ENCODE measurements at regions not wholly inside any gene's neighbourhood (a gene's known extent, or its start where the extent isn't known, plus 50 kb on each side); places are given as distances from the start of the nearest gene placed in this dataset.
"Not testable (repeated sequence)": the region's sequence is repeated elsewhere in the genome, so short reads cannot be mapped to it uniquely, and the experiment has no call there.

DNA sequence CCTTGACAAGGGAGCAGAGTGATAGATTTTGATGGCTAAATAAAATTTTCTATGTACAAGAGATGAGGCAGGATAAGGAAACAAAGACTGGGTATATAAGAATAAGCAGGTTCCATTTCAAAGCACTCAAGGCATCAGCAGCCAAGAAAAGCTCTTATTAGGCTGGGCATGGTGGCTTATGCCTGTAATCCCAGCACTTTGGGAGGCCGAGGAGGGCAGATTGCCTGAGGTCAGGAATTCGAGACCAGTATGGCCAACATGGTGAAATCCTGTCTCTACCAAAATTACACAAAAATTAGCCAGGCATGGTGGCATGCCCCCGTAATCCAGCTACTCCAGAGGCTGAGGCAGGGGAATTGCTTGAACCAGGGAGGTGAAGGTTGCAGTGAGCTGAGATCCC is 563.4 kb upstream of the CCDC179 start:
- Histone ChIP-seq H3K36me3 (no peaks in the 10 kb centered on the region), H3K4me3 (no peak overlapping the region), H3K27me3 (no peaks in the 10 kb centered on the region), H3K9me3 (no peaks in the 10 kb centered on the region)
- no peak for DNase-seq

DNA sequence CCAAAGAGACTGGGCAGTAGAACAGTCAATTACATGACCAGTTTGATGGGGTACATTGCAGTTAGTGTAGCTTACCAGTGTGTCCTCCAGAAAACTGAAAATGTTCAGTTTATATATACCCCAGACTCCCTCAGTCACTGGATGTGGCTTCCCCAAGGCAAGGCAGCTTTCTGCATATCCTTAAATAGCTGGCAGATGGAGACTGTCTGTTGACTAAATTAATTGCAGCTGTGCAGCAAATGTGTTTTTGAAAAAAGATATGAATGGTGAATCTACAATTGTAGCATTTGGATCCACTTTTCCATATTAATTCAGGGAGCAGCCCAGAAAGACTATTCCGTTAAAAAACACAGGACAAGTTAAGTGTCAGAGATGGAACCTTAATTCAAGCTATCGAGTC is 565.1 kb upstream of the CCDC179 start:
- Histone ChIP-seq H3K36me3 (no peaks in the 10 kb centered on the region), H3K27me3 (no peaks in the 10 kb centered on the region), H3K9me3 (no peaks in the 10 kb centered on the region), H3K4me3 (no peak overlapping the region)
- no peak for DNase-seq

DNA sequence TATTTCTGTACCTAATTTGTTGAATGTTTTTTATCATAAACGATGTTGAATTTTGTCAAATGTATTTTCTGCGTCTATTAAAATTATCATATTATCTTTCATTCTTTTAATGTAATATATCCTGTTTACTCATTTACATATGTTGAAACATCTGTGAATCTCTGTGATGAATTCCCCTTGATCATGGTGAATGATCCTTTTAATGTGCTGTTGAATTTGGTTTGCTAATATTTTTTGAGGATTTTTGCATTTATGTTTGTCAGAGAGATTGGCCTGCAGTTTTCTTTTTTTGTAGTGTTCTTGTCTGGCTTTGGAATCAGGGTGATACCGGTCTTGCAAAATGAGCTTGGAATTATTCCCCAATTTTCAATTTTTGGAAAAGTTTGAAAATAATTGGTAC is 569.3 kb upstream of the CCDC179 start:
- no peak for DNase-seq
- H3K9me3 ChIP-seq, result no peaks in the 10 kb centered on the region

DNA sequence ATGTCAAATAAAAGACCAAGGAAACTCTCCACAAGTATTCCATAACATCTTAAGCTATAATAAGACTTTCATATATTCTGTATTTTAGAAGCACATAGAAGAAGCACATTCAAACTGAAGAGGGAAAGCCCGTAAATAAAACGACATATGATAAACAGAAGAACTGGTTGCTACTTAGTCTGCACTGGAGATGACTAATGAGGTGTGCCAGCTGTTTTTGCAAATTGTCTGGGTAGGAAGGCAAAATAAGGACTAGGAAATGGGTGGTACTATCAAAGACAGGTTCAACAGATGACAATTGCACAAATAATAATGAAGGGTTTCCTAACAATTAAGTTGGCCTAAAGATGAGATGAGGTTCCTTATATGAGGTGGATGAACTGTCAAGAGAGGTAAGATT is 593.2 kb upstream of the CCDC179 start:
- H3K27me3 ChIP-seq, result no peaks in the 10 kb centered on the region
- H3K4me3 ChIP-seq, result no peak overlapping the region
- DNase-seq, result no peak
- H3K36me3 ChIP-seq, result no peaks in the 10 kb centered on the region
- no peaks in the 10 kb centered on the region for H3K9me3 ChIP-seq

More for the DNA sequence above, 569.3 kb upstream of the CCDC179 start:
- Histone ChIP-seq H3K4me3 (no peak overlapping the region), H3K27me3 (no peaks in the 10 kb centered on the region), H3K36me3 (no peaks in the 10 kb centered on the region)

DNA sequence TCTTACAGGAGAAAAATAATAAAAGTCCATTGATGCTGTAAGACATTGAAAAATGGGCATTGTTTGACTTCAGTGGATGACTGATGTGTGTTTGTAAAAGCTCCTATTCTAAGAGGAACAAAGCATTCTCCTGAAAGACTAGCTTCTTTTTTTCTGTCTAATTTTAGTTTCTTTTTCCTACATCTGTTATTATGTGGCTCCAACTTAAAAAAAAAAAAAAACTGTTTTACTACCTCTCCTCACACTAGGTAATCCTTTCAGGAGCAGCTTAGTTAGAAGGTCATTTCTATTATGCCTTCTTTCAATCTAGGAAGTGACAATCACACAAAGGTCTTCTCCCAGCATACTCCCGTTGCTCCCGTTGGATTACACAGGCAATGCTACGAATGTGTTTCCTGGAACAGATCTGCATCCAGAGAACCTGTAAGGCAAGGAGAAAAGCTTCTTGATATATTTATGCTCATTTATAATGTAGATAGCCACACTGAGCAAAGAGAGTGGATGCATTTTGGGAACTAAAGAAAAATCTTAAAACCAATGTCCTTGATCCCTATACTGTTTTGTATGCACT is 595.1 kb upstream of the CCDC179 start:
- no peak for DNase-seq
- Histone ChIP-seq H3K27me3 (no peaks in the 10 kb centered on the region), H3K36me3 (no peaks in the 10 kb centered on the region), H3K9me3 (no peaks in the 10 kb centered on the region), H3K4me3 (no peak overlapping the region)

DNA sequence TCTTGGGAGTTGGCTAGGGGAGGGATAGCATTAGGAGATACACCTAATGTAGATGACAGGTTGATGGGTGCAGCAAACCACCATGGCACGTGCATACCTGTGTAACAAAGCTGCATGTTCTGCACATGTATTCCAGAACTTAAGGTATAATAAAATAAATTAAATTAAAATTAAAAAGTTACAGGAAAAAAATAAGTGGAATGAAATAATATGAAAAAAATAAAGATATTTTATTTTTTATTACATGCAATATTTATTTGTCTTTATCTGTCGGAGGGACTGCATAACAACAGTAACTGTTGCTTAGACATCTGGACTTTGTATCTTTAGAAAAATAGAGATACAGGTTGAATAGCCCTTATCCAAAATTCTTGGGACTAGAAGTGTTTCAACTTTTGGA is 597.4 kb upstream of the CCDC179 start:
- DNase-seq, result no peak
- no peaks in the 10 kb centered on the region for H3K36me3 ChIP-seq
- H3K27me3 ChIP-seq, result no peaks in the 10 kb centered on the region
- no peak overlapping the region for H3K4me3 ChIP-seq
- no peaks in the 10 kb centered on the region for H3K9me3 ChIP-seq

DNA sequence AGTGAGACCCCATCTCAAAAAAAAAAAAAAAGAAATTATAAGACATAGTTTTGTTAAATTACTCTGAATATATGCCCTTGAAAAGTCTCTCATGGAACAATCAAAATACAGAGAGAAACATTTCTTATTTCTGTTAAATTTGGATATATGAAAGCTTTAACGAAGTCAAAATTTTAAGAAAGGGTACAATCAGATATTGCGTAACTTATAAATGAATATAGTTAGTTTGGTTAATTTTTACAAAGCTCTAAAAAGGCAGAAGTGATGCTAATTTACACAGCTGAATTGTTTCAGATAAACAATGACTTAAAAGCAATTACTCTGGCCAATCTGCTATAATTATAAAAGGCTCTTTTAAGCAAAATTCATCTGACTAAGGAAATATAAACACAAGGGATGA is 611.6 kb upstream of the CCDC179 start:
- no peak for DNase-seq
- H3K27me3 ChIP-seq, result no peaks in the 10 kb centered on the region

DNA sequence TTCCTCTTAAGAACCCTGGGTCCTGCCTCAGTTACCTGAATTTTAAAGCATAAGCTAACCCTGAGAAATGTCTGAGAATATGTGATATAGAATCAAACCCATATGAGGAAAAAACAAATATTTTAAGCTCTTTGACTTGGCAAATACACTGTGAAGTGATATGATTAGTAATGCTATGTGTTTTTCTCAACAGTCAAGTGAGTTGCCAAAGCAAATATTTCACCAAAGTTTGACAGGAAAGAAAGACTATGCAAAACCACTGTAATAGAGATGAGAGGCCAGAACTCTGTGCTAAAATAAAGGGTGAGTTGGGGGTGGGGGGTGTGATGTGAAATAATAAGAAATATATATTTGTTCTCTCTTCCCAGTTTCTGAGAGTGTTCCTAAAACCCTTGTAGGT is 613.5 kb upstream of the CCDC179 start:
- Histone ChIP-seq H3K9me3 (no peaks in the 10 kb centered on the region), H3K4me3 (no peak overlapping the region), H3K36me3 (no peaks in the 10 kb centered on the region), H3K27me3 (no peaks in the 10 kb centered on the region)
- no peak for DNase-seq

More for the DNA sequence above, 611.6 kb upstream of the CCDC179 start:
- Histone ChIP-seq H3K36me3 (no peaks in the 10 kb centered on the region), H3K4me3 (no peak overlapping the region), H3K9me3 (no peaks in the 10 kb centered on the region)

DNA sequence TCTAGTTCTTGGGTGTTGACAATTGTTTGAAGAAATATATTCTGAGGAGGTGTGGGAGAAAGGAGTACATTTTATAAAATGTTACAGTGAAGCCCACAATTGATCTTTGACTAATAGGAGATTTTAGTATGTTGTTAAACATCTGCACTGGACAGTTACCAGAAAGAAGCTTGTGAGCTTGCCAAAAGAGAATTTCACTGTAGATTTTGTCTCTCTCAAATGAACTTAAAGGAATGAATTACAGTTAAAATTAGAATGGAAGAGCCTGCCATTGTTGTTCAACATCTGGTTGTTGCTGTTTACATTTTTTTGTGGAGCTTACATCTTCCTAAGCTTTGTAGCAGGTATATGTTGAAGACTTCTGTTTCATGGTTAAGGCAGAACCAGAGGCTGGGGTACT is 620.5 kb upstream of the CCDC179 start:
- Histone ChIP-seq H3K27me3 (no peaks in the 10 kb centered on the region), H3K4me3 (no peak overlapping the region), H3K36me3 (no peaks in the 10 kb centered on the region), H3K9me3 (no peaks in the 10 kb centered on the region)
- DNase-seq, result no peak

DNA sequence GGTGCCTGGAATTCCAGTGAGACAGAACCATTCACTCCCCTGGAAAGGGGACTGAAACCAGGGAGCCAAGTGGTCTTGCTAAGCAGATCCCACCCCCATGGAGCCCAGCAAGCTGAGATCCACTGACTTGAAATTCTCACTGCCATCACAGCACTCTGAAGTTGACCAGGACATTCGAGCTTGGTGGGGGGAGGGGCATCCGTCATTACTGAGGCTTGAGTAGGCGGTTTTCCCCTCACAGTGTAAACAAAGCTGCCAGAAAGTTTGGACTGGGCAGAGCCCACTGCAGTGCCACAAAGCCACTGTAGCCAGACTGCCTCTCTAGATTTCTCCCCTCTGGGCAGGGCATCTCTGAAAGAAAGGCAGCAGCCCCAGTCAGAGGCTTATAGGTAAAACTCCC is 623.9 kb upstream of the CCDC179 start:
- not testable (repeated sequence) for H3K36me3 ChIP-seq, DNase-seq, H3K9me3 ChIP-seq, H3K4me3 ChIP-seq, H3K27me3 ChIP-seq

DNA sequence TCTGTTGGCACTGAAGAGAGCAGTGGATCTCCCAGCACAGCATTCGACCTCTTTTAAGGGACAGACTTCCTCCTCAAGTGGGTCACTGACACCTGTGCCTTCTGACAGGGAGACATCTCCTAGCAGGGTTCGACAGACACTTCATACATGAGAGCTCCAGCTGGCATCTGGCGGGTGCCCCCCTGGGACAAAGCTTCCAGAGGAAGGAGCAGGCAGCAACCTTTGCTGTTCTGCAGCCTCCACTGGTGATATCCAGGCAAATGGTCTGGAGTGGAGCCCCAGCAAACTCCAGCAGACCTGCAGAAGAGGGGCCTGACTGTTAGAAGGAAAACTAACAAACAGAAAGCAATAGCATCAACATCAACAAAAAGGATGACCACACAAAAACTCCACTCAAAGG is 624.3 kb upstream of the CCDC179 start:
- H3K4me3 ChIP-seq, H3K27me3 ChIP-seq, H3K9me3 ChIP-seq, DNase-seq, H3K36me3 ChIP-seq: not testable (repeated sequence)

DNA sequence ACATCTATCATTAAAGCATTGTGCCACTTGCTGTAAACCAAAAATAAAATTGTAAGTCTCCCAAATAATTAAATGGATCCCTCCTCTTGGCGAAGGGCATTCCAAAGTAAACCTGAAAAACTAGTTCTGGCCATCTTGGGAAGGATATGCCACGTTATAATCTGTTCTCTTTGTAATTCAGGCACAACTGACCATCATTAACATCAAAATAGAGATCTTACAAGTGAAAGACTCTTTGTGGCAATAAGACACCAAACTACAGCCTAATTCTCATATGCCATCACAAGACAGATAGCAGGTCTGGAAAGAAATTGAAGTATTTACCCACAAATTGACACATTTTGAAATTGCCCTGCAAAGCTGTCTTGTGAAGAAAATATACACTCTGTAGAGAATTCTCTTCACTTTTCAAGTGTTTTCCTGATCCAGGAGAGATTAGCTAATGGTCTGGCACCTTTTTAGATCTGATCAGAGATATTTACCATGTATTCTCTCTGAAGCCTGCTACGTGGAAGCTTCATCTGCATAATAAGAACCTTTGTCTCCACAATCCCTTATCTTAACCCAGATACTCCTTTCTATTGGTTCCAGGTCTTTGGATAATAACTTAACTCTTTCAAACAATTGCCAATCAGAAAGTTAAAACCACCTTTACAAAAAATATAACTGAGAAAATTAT is 630.4 kb upstream of the CCDC179 start:
- no peaks in the 10 kb centered on the region for H3K36me3 ChIP-seq
- H3K27me3 ChIP-seq, result no peaks in the 10 kb centered on the region
- no peak for DNase-seq

DNA sequence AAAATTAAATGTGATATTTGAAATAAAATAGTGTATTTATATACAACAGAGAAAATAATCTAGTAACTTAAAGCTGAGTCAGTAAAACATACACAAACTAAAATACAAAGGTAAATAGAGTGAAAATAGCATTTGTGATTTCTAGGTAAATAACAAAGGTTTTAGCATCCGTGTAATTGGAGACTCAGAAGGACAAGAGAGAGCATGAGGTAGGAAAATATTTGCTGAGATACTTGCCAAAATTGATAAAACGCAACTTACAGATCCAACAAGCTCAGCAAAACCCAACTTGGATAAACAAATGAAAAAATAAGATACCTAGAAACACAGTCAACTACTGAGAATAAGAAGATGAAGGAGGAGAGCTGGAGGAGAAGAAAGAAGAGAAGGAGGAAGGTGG is 634.7 kb upstream of the CCDC179 start:
- no peaks in the 10 kb centered on the region for H3K9me3 ChIP-seq
- no peak for DNase-seq
- no peaks in the 10 kb centered on the region for H3K36me3 ChIP-seq
- H3K27me3 ChIP-seq, result no peaks in the 10 kb centered on the region
- H3K4me3 ChIP-seq, result no peak overlapping the region

More for the DNA sequence above, 630.4 kb upstream of the CCDC179 start:
- H3K4me3 ChIP-seq, result no peak overlapping the region
- H3K9me3 ChIP-seq, result no peaks in the 10 kb centered on the region

DNA sequence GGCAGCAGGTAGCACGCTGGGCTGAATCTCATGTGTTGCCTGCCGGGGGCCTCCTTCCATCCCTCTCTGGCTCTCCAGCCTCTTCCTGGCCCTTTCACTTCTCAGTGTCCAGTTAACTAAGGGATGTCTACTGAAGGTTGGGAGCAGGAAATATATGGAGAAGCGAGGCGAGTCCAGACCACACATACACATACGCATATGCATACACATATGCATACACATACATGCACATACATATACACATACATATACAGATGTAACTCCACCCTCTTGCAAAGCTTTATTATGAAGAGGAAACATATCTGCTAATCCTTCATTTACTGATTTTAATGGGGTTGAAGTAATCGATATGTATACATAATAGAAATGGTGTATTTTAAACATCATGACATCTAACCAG is 636.1 kb upstream of the CCDC179 start:
- Histone ChIP-seq H3K9me3 (no peaks in the 10 kb centered on the region), H3K36me3 (no peaks in the 10 kb centered on the region), H3K27me3 (no peaks in the 10 kb centered on the region), H3K4me3 (no peak overlapping the region)
- DNase-seq, result no peak

DNA sequence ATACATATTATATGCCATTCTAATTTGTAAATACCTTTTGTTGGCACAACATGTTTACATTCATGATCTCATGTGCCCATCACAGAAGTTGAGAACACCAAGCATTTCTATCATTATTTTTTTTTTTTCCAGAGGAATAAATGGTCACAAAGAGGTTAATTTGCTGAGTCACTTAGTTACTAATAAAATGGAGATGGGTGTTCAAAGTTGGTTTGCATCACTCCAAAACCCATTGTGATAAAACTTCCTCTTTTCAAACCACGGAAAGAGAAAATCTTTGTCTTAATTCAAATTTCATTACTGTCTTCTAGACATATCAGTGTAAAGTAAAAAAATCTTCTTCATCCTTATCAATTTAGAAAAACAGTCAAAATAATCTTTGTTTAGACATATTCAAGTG is 636.8 kb upstream of the CCDC179 start:
- DNase-seq, result no peak
- Histone ChIP-seq H3K4me3 (no peak overlapping the region), H3K27me3 (no peaks in the 10 kb centered on the region), H3K9me3 (no peaks in the 10 kb centered on the region), H3K36me3 (no peaks in the 10 kb centered on the region)

DNA sequence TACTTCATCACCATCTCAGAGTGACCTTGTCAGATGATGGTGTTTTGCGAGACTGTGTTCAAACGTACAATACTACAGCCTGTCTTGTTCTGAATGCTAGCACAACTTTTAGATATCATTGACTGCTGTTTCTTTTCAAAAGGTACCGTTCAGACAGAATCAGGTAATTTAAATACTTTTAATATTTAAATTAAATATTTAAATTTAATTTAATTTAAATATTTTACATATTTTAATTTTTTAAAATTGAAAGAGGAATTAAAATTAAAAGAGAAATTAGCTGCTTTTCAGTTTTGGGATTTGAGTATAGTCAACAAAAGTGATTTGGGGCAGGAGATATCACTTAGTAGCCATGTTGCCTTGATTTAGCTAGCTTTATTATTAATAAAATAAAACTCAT is 642.1 kb upstream of the CCDC179 start:
- H3K9me3 ChIP-seq, result no peaks in the 10 kb centered on the region
- no peaks in the 10 kb centered on the region for H3K27me3 ChIP-seq
- no peak for DNase-seq
- H3K36me3 ChIP-seq, result no peaks in the 10 kb centered on the region
- H3K4me3 ChIP-seq, result no peak overlapping the region

DNA sequence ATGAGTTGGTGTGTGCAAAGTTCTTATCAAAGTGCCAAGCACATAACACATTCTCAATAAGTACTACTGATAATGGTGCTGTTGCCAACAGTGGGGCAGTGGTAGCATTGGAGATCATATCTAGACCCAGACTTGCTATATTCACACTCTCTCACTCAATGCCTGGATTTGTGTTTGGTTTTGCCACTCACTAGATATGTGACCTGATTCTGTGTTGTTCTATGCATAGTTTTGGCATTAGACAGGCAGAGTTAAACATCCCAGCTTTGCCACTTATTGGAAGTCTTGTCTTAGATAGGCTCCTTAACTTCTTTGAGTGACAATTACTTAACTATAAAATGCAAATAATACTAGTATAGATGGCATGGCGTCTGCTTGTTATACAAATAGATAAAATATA is 642.6 kb upstream of the CCDC179 start:
- H3K4me3 ChIP-seq, result no peak overlapping the region
- H3K9me3 ChIP-seq, result no peaks in the 10 kb centered on the region
- H3K27me3 ChIP-seq, result no peaks in the 10 kb centered on the region
- DNase-seq, result no peak
- H3K36me3 ChIP-seq, result no peaks in the 10 kb centered on the region

DNA sequence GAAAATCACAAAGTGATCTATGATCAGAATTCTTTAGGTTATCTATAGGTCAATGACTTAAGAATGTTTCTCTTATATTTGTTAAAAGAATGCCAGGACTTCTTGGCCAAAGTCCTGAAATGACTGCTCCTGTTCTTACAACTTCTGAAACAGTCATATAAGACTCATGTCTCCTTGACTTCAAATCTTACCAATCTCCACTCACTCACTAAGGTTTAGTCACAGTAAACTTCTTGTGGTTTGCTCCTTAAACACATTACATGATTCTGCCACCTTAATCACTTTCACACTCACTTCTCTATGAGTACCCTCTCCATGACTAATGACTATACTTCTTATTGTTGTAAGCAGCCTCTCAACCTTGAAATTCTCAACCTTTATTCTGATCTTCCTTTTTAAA is 648.7 kb upstream of the CCDC179 start:
- Histone ChIP-seq H3K27me3 (no peaks in the 10 kb centered on the region), H3K36me3 (no peaks in the 10 kb centered on the region), H3K4me3 (no peak overlapping the region), H3K9me3 (no peaks in the 10 kb centered on the region)
- no peak for DNase-seq

DNA sequence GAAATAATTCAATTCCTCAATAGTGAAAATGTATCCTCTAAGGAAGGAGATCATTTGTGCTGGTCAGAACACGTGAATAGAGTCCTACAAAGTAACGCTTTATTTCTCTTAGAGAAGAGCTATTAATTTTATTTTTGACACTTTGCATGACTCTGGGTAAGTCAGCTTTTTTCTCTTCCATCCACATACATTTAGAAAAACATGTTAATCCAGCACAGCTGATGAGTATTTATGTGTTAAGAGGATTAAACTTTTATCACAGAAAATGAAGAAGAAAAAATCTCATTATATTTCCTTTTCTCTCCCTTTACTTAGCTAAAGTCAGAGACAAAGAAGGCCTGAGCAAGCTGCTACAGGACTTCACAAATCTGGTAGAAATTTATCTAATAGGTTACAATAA is 649.5 kb upstream of the CCDC179 start:
- Histone ChIP-seq H3K27me3 (no peaks in the 10 kb centered on the region), H3K4me3 (no peak overlapping the region), H3K36me3 (no peaks in the 10 kb centered on the region), H3K9me3 (no peaks in the 10 kb centered on the region)
- no peak for DNase-seq
